ENCODE measurements at regions not wholly inside any gene's neighbourhood (a gene's known extent, or its start where the extent isn't known, plus 50 kb on each side); places are given as distances from the start of the nearest gene placed in this dataset.

GRCh38 chr6:91580635-91581034 lies 993.8 kb upstream of the MAP3K7 start:
- H3K27me3 Mint-ChIP-seq: no peaks in the 10 kb centered on the region
- no peaks in the 10 kb centered on the region for H3K9me3 Mint-ChIP-seq
- no peaks in the 10 kb centered on the region for H3K4me1 Mint-ChIP-seq (ENCODE audit: low read depth)
- no peak overlapping the region for H3K27ac Mint-ChIP-seq
- intact Hi-C loops (cut with micrococcal nuclease): no loop called here
- no peaks in the 10 kb centered on the region for H3K36me3 Mint-ChIP-seq (ENCODE audit: low read depth)
- ChIA-PET CTCF (no interaction called here), POLR2A (no interaction called here)
- no peak overlapping the region for H3K4me3 Mint-ChIP-seq
- ATAC-seq (no peak), DNase-seq (no peak)
- no peak for TF ChIP-seq CTCF (IDR thresholded peaks at IDR 0.05)

GRCh38 chr6:91575032-91575431 lies 988.2 kb upstream of the MAP3K7 start:
- Mint-ChIP-seq H3K27ac (no peak overlapping the region), H3K27me3 (no peaks in the 10 kb centered on the region), H3K4me3 (no peak overlapping the region), H3K9me3 (no peaks in the 10 kb centered on the region), H3K4me1 (ENCODE audit: low read depth) (no peaks in the 10 kb centered on the region), H3K36me3 (ENCODE audit: low read depth) (no peaks in the 10 kb centered on the region)
- ATAC-seq (no peak), DNase-seq (no peak)
- CTCF ChIA-PET: no interaction called here
- POLR2A ChIA-PET: no interaction called here
- no peak for TF ChIP-seq CTCF (IDR thresholded peaks at IDR 0.05)
- intact Hi-C loops (cut with micrococcal nuclease): no loop called here

- no peak for DNase-seq
- no peaks in the 10 kb centered on the region for H3K36me3 Mint-ChIP-seq (ENCODE audit: low read depth)
- no peaks in the 10 kb centered on the region for H3K9me3 Mint-ChIP-seq
- TF ChIP-seq CTCF (IDR thresholded peaks at IDR 0.05): no peak
- H3K27me3 Mint-ChIP-seq: no peaks in the 10 kb centered on the region
- no peak for ATAC-seq
- no peak overlapping the region for H3K4me3 Mint-ChIP-seq
- intact Hi-C loops (cut with micrococcal nuclease): no loop called here
- no peaks in the 10 kb centered on the region for H3K4me1 Mint-ChIP-seq (ENCODE audit: low read depth)
- no peak overlapping the region for H3K27ac Mint-ChIP-seq
- ChIA-PET POLR2A (no interaction called here), CTCF (no interaction called here)
Observed at GRCh38 chr6:91573826-91574416, 987.0 kb upstream of the MAP3K7 start.

- Mint-ChIP-seq H3K4me1 (ENCODE audit: low read depth) (no peaks in the 10 kb centered on the region), H3K4me3 (no peak overlapping the region)
- POLR2A ChIA-PET: no interaction called here
Observed at GRCh38 chr6:91572878-91573277, 986.0 kb upstream of the MAP3K7 start.

GRCh38 chr6:91569071-91569470 lies 982.2 kb upstream of the MAP3K7 start:
- Mint-ChIP-seq H3K27me3 (no peaks in the 10 kb centered on the region), H3K36me3 (ENCODE audit: low read depth) (no peaks in the 10 kb centered on the region), H3K4me1 (ENCODE audit: low read depth) (no peaks in the 10 kb centered on the region), H3K27ac (no peak overlapping the region), H3K4me3 (no peak overlapping the region), H3K9me3 (no peaks in the 10 kb centered on the region)
- ChIA-PET POLR2A (no interaction called here), CTCF (no interaction called here)
- DNase-seq (no peak), ATAC-seq (no peak)
- intact Hi-C loops (cut with micrococcal nuclease): no loop called here
- no peak for TF ChIP-seq CTCF (IDR thresholded peaks at IDR 0.05)

More at GRCh38 chr6:91572878-91573277, 986.0 kb upstream of the MAP3K7 start:
- TF ChIP-seq CTCF (IDR thresholded peaks at IDR 0.05): no peak
- intact Hi-C loops (cut with micrococcal nuclease): no loop called here
- CTCF ChIA-PET: no interaction called here
- no peak for ATAC-seq
- no peak overlapping the region for H3K27ac Mint-ChIP-seq
- H3K36me3 Mint-ChIP-seq (ENCODE audit: low read depth): no peaks in the 10 kb centered on the region
- H3K9me3 Mint-ChIP-seq: no peaks in the 10 kb centered on the region
- DNase-seq: no peak
- no peaks in the 10 kb centered on the region for H3K27me3 Mint-ChIP-seq

All from activated CD8-positive, alpha-beta T cell treated with anti-CD3 and anti-CD28 coated beads for 36 hours (primary cell).